ENCODE measurements at regions not wholly inside any gene's neighbourhood (a gene's known extent, or its start where the extent isn't known, plus 50 kb on each side); places are given as distances from the start of the nearest gene placed in this dataset.

DNA sequence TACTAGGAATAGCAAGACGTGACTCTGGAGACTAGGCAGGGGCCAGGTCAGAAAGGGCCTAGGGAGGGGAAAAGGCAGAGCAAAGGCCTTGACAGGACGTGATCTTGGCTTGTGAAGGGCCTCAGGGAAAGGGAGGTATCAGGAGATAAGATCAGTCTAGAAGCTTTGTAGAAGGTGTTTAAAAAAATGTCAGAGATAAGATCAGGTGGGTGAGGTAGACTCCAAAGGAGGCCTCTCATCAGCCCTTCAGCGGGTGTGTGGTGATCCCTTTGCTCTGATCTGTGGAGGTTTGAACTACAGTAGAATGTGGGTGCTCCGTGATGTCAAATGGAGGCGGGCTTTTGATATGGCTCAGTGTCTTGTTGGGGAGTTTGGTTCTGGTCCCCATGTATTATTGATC is 78.8 kb upstream of the PRPS1 start:
- Histone ChIP-seq H3K9me3 (ENCODE audit: control insufficient read depth, insufficient read depth, low read length) (no peaks in the 10 kb centered on the region), H3K36me3 (ENCODE audit: control insufficient read depth, insufficient read depth, low read length) (no peaks in the 10 kb centered on the region), H3K4me1 (ENCODE audit: control insufficient read depth, insufficient read depth, low read length) (no peaks in the 10 kb centered on the region), H3K4me3 (ENCODE audit: low read length) (no peak overlapping the region), H3K27me3 (ENCODE audit: control insufficient read depth, insufficient read depth, low read length) (no peaks in the 10 kb centered on the region), H3K27ac (ENCODE audit: low read length) (no peak overlapping the region)
- Mint-ChIP-seq H3K36me3 (no peaks in the 10 kb centered on the region), H3K4me1 (no peaks in the 10 kb centered on the region), H3K27ac (no peak overlapping the region), H3K9me3 (no peaks in the 10 kb centered on the region), H3K4me3 (no peak overlapping the region), H3K27me3 (ENCODE audit: low read depth in 2 of 2) (peaks cover 0 to 9% of the 10 kb centered on the region in 2 donors)
- ATAC-seq (no peak), DNase-seq (peak in 1 of 2 donors; percentile 59)
- TF ChIP-seq, protein P1, sequence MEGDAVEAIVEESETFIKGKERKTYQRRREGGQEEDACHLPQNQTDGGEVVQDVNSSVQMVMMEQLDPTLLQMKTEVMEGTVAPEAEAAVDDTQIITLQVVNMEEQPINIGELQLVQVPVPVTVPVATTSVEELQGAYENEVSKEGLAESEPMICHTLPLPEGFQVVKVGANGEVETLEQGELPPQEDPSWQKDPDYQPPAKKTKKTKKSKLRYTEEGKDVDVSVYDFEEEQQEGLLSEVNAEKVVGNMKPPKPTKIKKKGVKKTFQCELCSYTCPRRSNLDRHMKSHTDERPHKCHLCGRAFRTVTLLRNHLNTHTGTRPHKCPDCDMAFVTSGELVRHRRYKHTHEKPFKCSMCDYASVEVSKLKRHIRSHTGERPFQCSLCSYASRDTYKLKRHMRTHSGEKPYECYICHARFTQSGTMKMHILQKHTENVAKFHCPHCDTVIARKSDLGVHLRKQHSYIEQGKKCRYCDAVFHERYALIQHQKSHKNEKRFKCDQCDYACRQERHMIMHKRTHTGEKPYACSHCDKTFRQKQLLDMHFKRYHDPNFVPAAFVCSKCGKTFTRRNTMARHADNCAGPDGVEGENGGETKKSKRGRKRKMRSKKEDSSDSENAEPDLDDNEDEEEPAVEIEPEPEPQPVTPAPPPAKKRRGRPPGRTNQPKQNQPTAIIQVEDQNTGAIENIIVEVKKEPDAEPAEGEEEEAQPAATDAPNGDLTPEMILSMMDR (IDR thresholded peaks at IDR 0.05), result no peak
- 49% methylated on average over 3 of the region's 5 CpGs for WGBS (ENCODE audit: insufficient coverage)
- intact Hi-C loops (cut with micrococcal nuclease), result no loop called here

DNA sequence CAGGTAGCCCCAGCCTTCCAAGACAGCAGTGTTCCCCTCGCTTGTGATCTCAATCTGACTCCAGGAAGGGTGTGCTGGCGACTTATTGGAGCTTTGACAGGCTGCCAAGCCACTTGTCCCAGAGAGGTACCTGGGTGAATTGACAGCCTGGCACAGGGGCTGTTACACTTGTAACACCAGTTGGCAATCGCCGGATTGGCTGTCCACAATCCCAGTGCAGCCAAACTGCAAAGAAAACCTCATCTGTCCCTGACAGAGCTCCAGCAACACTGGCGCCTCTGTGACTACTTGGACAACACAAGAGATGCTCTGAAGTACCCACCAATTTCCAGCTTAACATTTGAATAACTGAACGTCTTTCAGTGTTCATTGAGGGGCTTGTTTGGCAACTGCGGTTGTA is 76.8 kb upstream of the PRPS1 start:
- DNase-seq (no peak), ATAC-seq (no peak)
- H3K4me1 Mint-ChIP-seq, result no peaks in the 10 kb centered on the region
- Histone ChIP-seq H3K27me3 (ENCODE audit: control insufficient read depth, insufficient read depth, low read length) (no peaks in the 10 kb centered on the region), H3K4me1 (ENCODE audit: control insufficient read depth, insufficient read depth, low read length) (no peaks in the 10 kb centered on the region), H3K27ac (ENCODE audit: low read length) (no peak overlapping the region), H3K36me3 (ENCODE audit: control insufficient read depth, insufficient read depth, low read length) (no peaks in the 10 kb centered on the region), H3K4me3 (ENCODE audit: low read length) (no peak overlapping the region), H3K9me3 (ENCODE audit: control insufficient read depth, insufficient read depth, low read length) (no peaks in the 10 kb centered on the region)
- H3K4me3 Mint-ChIP-seq, result no peak overlapping the region
- 91% methylated on average over 7 of the region's 7 CpGs for WGBS (ENCODE audit: insufficient coverage)
- TF ChIP-seq, protein P1 (IDR thresholded peaks at IDR 0.05), result no peak
- no peaks in the 10 kb centered on the region for H3K9me3 Mint-ChIP-seq
- H3K27ac Mint-ChIP-seq, result no peak overlapping the region
- H3K27me3 Mint-ChIP-seq (ENCODE audit: low read depth in 2 of 2), result peaks cover 0 to 9% of the 10 kb centered on the region in 2 donors
- no peaks in the 10 kb centered on the region for H3K36me3 Mint-ChIP-seq
- intact Hi-C loops (cut with micrococcal nuclease), result no loop called here

DNA sequence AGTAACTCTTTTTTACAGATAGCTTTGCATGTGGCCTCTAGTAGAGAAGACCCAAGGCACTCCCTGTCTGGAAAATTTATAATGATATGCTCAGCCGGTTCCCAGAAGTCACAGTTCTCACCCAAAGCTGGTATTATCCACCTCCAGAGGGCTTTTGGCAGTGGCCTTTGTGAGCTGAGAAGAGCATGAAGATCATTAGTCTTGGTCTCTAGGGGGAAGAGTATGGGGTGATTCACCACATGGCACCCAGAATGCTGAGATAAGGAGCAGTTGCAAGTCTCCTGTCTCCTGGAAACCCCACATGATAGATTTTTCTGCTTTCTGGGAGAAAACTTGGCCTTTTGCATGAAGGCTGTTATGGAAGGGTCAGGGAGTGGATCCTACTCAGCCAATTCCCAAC is 75.4 kb upstream of the PRPS1 start:
- TF ChIP-seq, protein P1 (IDR thresholded peaks at IDR 0.05), result no peak
- no CpG with 5 or more reads among the region's 1 CpG for WGBS (ENCODE audit: insufficient coverage)
- no peaks in the 10 kb centered on the region for H3K36me3 ChIP-seq (ENCODE audit: control insufficient read depth, insufficient read depth, low read length)
- H3K27me3 ChIP-seq (ENCODE audit: control insufficient read depth, insufficient read depth, low read length), result no peaks in the 10 kb centered on the region
- intact Hi-C loops (cut with micrococcal nuclease), result no loop called here
- H3K4me3 ChIP-seq (ENCODE audit: low read length), result no peak overlapping the region
- Mint-ChIP-seq H3K4me1 (no peaks in the 10 kb centered on the region), H3K36me3 (no peaks in the 10 kb centered on the region), H3K27ac (no peak overlapping the region), H3K4me3 (no peak overlapping the region), H3K9me3 (no peaks in the 10 kb centered on the region), H3K27me3 (ENCODE audit: low read depth in 2 of 2) (peaks cover 0 to 6% of the 10 kb centered on the region in 2 donors)
- H3K9me3 ChIP-seq (ENCODE audit: control insufficient read depth, insufficient read depth, low read length), result no peaks in the 10 kb centered on the region
- no peaks in the 10 kb centered on the region for H3K4me1 ChIP-seq (ENCODE audit: control insufficient read depth, insufficient read depth, low read length)
- ATAC-seq, result no peak
- H3K27ac ChIP-seq (ENCODE audit: low read length), result no peak overlapping the region
- no peak for DNase-seq

DNA sequence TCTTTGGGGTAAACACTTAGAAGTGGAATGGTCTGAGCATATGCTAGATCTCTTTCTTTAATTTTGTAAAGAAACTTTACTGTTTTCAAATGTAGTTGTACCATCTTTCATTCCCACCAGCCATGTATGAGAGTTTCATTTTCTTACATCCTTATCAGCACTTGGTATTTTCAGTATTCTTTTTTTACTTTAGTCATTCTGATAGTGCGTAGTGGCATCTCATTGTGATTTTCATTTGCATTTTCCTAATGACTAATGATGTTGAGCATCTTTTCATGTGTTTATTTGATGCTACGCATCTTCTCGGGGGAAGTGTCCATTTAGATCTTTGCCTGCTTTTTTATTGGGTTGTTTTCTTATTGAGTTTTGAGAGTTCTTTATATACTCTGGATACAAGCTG is 71.3 kb upstream of the PRPS1 start:
- H3K4me1 ChIP-seq (ENCODE audit: control insufficient read depth, insufficient read depth, low read length), result no peaks in the 10 kb centered on the region
- H3K27ac ChIP-seq (ENCODE audit: low read length), result no peak overlapping the region
- Mint-ChIP-seq H3K4me3 (no peak overlapping the region), H3K27me3 (ENCODE audit: low read depth in 2 of 2) (no peaks in the 10 kb centered on the region), H3K27ac (no peak overlapping the region), H3K36me3 (no peaks in the 10 kb centered on the region), H3K9me3 (no peaks in the 10 kb centered on the region), H3K4me1 (no peaks in the 10 kb centered on the region)
- H3K4me3 ChIP-seq (ENCODE audit: low read length), result no peak overlapping the region
- H3K36me3 ChIP-seq (ENCODE audit: control insufficient read depth, insufficient read depth, low read length), result no peaks in the 10 kb centered on the region
- TF ChIP-seq, protein P1 (IDR thresholded peaks at IDR 0.05), result no peak
- H3K27me3 ChIP-seq (ENCODE audit: control insufficient read depth, insufficient read depth, low read length), result no peaks in the 10 kb centered on the region
- intact Hi-C loops (cut with micrococcal nuclease), result no loop called here
- no peaks in the 10 kb centered on the region for H3K9me3 ChIP-seq (ENCODE audit: control insufficient read depth, insufficient read depth, low read length)
- ATAC-seq (no peak), DNase-seq (no peak)
- WGBS (ENCODE audit: insufficient coverage), result 89% methylated on average over 2 of the region's 3 CpGs

Measured in natural killer cell (primary cell).